Heart left ventricle (tissue), 16 donors: ENCODE measurements at regions not wholly inside any gene's neighbourhood (a gene's known extent, or its start where the extent isn't known, plus 50 kb on each side); places are given as distances from the start of the nearest gene placed in this dataset.

ENCODE experiments used
- ATAC-seq, 4 donors: fragments of 200-7000 bp; cut with Tn5 transposase; one replicate each; pipeline ENCODE4 v1.9.1; 2020 to 2022; ENCODE audit warnings: moderate library complexity in 4 of 4, mild to moderate bottlenecking in 3 of 4, moderate number of reproducible peaks in 1 of 4
- DNase-seq, 5 donors: peaks; one replicate each; pipeline ENCODE4 v3.0.0-alpha.2; 2020
- H3K27ac ChIP-seq, 12 donors: fragments of 200-600 bp; sonication (generic) in 4 of 12; one replicate each; pipeline versions ENCODE4 v1.5.0 to v1.8.0; 2016 to 2022; ENCODE audit warnings: mild to moderate bottlenecking in 2 of 12
- H3K27me3 ChIP-seq, 9 donors: fragments of 200-600 bp; sonication (generic) in 2 of 9; one replicate each; pipeline versions ENCODE4 v1.5.1 to v1.8.0; 2016 to 2022; ENCODE audit warnings: mild to moderate bottlenecking in 3 of 9
- H3K36me3 ChIP-seq, 9 donors: fragments of 200-600 bp; sonication (generic) in 2 of 9; one replicate each; pipeline versions ENCODE4 v1.5.0 to v1.8.0; 2018 to 2022; ENCODE audit warnings: mild to moderate bottlenecking in 2 of 9
- H3K4me1 ChIP-seq, 12 donors: fragments of 200-600 bp; sonication (generic) in 4 of 12; one replicate each; pipeline versions ENCODE4 v1.5.0 to v1.8.0; 2016 to 2022; ENCODE audit warnings: mild to moderate bottlenecking in 3 of 12
- H3K4me3 ChIP-seq, 12 donors: fragments of 200-600 bp; sonication (generic) in 4 of 12; one replicate each; pipeline versions ENCODE4 v1.5.0 to v1.8.0; 2017 to 2022; ENCODE audit warnings: mild to moderate bottlenecking in 9 of 12, moderate library complexity in 4 of 12
- H3K9me3 ChIP-seq, 12 donors: fragments of 200-600 bp; sonication (generic) in 4 of 12; one replicate each; pipeline versions ENCODE4 v1.5.0 to v1.8.0; 2016 to 2022; ENCODE audit warnings: mild to moderate bottlenecking in 1 of 12
- POLR2A ChIP-seq, 2 donors: fragments of 450-650 bp; IDR thresholded peaks; one replicate each; pipeline ENCODE4 v1.6.1; 2017; ENCODE audit warnings: antibody characterized with exemption in 2 of 2, mild to moderate bottlenecking in 2 of 2, moderate library complexity in 2 of 2
- WGBS, 4 donors: extraction: QIAGEN DNeasy Blood & Tissue Kit in 2 of 4; methylation state at CpG; one replicate each; pipeline versions ENCODE4 v1.1.5 to v1.1.7; 2013 to 2018; 5-methylcytosine and 5-hydroxymethylcytosine counted together
- intact Hi-C, 10 donors: fragments of 100-400 bp; cut with DNase I; formaldehyde crosslinking; loops; one replicate each; pipeline versions ENCODE4 v1.11.1 to v1.14.2; 2022
- TF ChIP-seq, protein P1 (sequence below), 12 donors: fragments of 200-600 bp; sonication (generic) in 4 of 12; IDR thresholded peaks; one replicate each; pipeline versions ENCODE4 v1.5.0 to v1.8.0; 2018 to 2022; ENCODE audit warnings: antibody characterized with exemption in 12 of 12, mild to moderate bottlenecking in 5 of 12
- donor health status: ischemic (EF 13 %, LVEDD 7.1; RV severe dilation, severe dysfunction).
- donor health status: healthy with polysubstance abuse.
- donor health status: DM: no; HTN: yes; CAD: no.
- donor health status: DM: no; HTN: no; CAD: no.
- donor health status: ischemic (EF 25% LVEDD 6.9; RV normal size, moderate dysfunction).
- donor health status: ischemic (EF 25% LVEDD 5.7; RV mildly dilated, moderate dysfunction).
- donor health status: healthy.
- donor health status: DM: yes; HTN: yes; CAD: no.
- donor health status: ischemic (EF 35%, LVEDD 5.7; RV mildly dilated, moderate dysfunction).
- donor health status: nonischemic (EF 11% LVEDD 7.7; RV severe dilation, severe dysfunction).
- donor health status: DM: yes; HTN: yes; CAD: no.
- donor health status: PGD.
- donor health status: ischemic (EF 29% LVEDD 5.4; RV normal size, mild dysfunction).
- donor health status: nonischemic (EF 23%, LVEDD 6.1; RV moderate dilation, normal function).

DNA sequence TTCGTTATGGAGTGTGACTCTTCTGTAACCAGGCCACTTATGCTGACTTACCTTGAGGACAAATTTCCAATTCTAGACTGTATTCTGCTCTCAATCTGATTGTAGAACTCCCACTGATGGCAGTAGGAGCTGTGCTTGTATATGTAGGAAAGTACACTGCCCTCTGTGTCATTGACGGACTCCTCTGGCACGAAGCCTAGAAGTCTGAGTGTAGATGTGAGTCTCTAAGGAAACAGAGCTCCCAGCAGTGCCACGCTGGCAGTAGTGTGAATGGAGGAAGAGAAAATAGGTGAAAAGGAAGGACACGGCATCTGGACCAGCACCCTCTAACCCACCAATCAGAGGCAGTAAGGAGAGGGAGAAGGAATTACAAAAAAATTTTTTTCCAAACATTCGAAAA lies 130.4 kb upstream of the ADGRL2 start:
- WGBS, 4 donors = 20 to 23% (median 22%) methylated on average over 6 of the region's 6 CpGs
- DNase-seq (peak; percentile 53 to 89 (median 79)), ATAC-seq (peak; percentile 94 to 100 (median 98))
- Histone ChIP-seq H3K27me3 (no peaks in the 10 kb centered on the region), H3K4me3 (no peak overlapping the region), H3K27ac (peak overlapping the region in 1 of 12 donors; percentile 19), H3K36me3 (no peaks in the 10 kb centered on the region), H3K9me3 (no peaks in the 10 kb centered on the region), H3K4me1 (peaks cover 0 to 20% (median 11%) of the 10 kb centered on the region in 12 donors)
- intact Hi-C loops = no loop called here
- TF ChIP-seq POLR2A (IDR thresholded peaks at IDR 0.05) = no peak
- TF ChIP-seq, protein P1, sequence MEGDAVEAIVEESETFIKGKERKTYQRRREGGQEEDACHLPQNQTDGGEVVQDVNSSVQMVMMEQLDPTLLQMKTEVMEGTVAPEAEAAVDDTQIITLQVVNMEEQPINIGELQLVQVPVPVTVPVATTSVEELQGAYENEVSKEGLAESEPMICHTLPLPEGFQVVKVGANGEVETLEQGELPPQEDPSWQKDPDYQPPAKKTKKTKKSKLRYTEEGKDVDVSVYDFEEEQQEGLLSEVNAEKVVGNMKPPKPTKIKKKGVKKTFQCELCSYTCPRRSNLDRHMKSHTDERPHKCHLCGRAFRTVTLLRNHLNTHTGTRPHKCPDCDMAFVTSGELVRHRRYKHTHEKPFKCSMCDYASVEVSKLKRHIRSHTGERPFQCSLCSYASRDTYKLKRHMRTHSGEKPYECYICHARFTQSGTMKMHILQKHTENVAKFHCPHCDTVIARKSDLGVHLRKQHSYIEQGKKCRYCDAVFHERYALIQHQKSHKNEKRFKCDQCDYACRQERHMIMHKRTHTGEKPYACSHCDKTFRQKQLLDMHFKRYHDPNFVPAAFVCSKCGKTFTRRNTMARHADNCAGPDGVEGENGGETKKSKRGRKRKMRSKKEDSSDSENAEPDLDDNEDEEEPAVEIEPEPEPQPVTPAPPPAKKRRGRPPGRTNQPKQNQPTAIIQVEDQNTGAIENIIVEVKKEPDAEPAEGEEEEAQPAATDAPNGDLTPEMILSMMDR (IDR thresholded peaks at IDR 0.05) = no peak

DNA sequence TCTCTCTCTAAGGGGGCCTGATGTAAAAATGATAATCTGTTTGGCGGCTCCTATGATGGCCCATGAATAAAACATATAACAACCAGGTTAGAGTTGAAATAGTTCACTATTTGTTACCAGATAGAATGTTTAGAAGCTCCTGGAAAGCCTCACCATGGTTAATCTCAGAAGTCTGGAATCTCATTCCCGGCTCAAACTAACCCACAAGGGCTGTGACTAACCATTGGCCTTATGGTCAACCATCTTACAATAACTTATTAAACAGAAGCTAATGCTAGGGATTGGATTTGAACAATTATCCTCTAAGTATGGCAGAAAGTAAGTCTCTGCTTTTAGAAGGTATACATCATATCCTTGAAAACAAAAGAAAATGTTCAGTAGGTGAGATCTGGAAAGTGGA lies 134.1 kb upstream of the ADGRL2 start:
- H3K36me3 ChIP-seq = no peaks in the 10 kb centered on the region
- H3K27ac ChIP-seq = no peak overlapping the region
- H3K4me3 ChIP-seq = no peak overlapping the region
- DNase-seq (no peak), ATAC-seq (no peak)
- H3K9me3 ChIP-seq = no peaks in the 10 kb centered on the region
- H3K4me1 ChIP-seq = peaks cover 0 to 20% (median 11%) of the 10 kb centered on the region in 12 donors
- WGBS, 4 donors = 94 to 98% (median 95%) methylated on average over 2 of the region's 2 CpGs
- TF ChIP-seq POLR2A (IDR thresholded peaks at IDR 0.05) = no peak
- TF ChIP-seq, protein P1 (IDR thresholded peaks at IDR 0.05) = no peak
- H3K27me3 ChIP-seq = no peaks in the 10 kb centered on the region
- intact Hi-C loops = no loop called here

DNA sequence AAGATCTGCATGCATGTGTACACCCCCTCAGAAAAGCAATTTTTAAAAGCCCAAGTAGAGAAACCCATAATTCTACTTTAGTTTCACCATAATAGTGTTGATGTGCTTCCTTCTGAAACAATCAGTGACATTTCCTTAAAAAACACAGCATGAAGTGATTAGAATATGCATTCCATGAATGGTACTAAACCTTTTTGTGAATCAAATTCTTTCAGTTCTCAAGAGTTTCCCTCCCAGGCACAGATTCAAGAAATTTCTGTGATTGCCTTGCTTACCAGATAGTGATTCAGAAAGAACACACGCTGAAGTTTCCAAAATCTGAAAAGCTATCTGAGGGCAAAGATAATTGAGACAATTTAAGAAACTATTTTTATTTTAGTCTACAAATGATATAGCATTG lies 136.4 kb upstream of the ADGRL2 start:
- intact Hi-C loops = no loop called here
- Histone ChIP-seq H3K4me1 (peaks cover 0 to 11% (median 0%) of the 10 kb centered on the region in 12 donors), H3K4me3 (no peak overlapping the region), H3K27ac (no peak overlapping the region), H3K9me3 (no peaks in the 10 kb centered on the region), H3K27me3 (no peaks in the 10 kb centered on the region), H3K36me3 (no peaks in the 10 kb centered on the region)
- WGBS, 4 donors = 7 to 27% (median 22%) methylated on average over 1 of the region's 1 CpG
- no peak for TF ChIP-seq POLR2A (IDR thresholded peaks at IDR 0.05)
- TF ChIP-seq, protein P1 (IDR thresholded peaks at IDR 0.05) = no peak
- DNase-seq (no peak), ATAC-seq (no peak)

- H3K4me3 ChIP-seq = no peak overlapping the region
- 87 to 90% (median 88%) methylated on average over 8 of the region's 8 CpGs for WGBS, 4 donors
These were observed 137.7 kb upstream of the ADGRL2 start for GRCh38 chr1:81662913-81663526.

More at GRCh38 chr1:81662913-81663526, 137.7 kb upstream of the ADGRL2 start:
- no peaks in the 10 kb centered on the region for H3K27me3 ChIP-seq
- TF ChIP-seq, protein P1 (IDR thresholded peaks at IDR 0.05) = no peak
- TF ChIP-seq POLR2A (IDR thresholded peaks at IDR 0.05) = no peak
- no peaks in the 10 kb centered on the region for H3K9me3 ChIP-seq
- H3K4me1 ChIP-seq = peaks cover 0 to 11% (median 0%) of the 10 kb centered on the region in 12 donors
- H3K36me3 ChIP-seq = no peaks in the 10 kb centered on the region
- intact Hi-C loops = no loop called here
- ATAC-seq = no peak
- DNase-seq = no peak
- H3K27ac ChIP-seq = no peak overlapping the region
